SK-N-SH (cell line): ENCODE measurements at regions not wholly inside any gene's neighbourhood (a gene's known extent, or its start where the extent isn't known, plus 50 kb on each side); places are given as distances from the start of the nearest gene placed in this dataset.

Experiments used
- CTCF ChIA-PET: fragments of 300-600, 350-600 bp; formaldehyde crosslinking; extraction: SDS; loops from one replicate; lab custom pipeline; 2021; lab: Yijun Ruan, JAX
- POLR2A ChIA-PET: fragments of 350-600 bp; sonication (Branson Sonifier 250); formaldehyde crosslinking; extraction: SDS; loops from one replicate; lab custom pipeline; 2020; ENCODE audit warnings: antibody characterized with exemption, inconsistent platforms; lab: Yijun Ruan, JAX
- DNase-seq: peaks from one replicate; pipeline ENCODE4 v3.0.0; 2012
- H2AFZ ChIP-seq: fragments of 200-600 bp; sonication (generic); 2 replicates; pipeline ENCODE4 v1.8.1; 2016; ENCODE audit warnings: antibody characterized with exemption, mild to moderate bottlenecking, low read depth
- H3F3A ChIP-seq: fragments of 200-600 bp; sonication (generic); replicated peaks from 2 replicates; pipeline ENCODE3; 2016; ENCODE audit warnings: antibody characterized with exemption, mild to moderate bottlenecking; ENCODE audit not compliant: insufficient read depth
- H3K27ac ChIP-seq, 2 experiments: fragments of 200-500 bp in 1 of 2; fragments of 200-600 bp in 1 of 2; sonication (Bioruptor generic) in 1 of 2; sonication (generic), shearing (Covaris generic) in 1 of 2; 2 replicates each; pipeline versions ENCODE4 v1.5.1 to v1.6.1; 2014 to 2016; ENCODE audit warnings: low read depth in 2 of 2, inconsistent platforms in 1 of 2, low read length in 1 of 2, mild to moderate bottlenecking in 1 of 2, mixed read lengths in 1 of 2
- H3K27me3 ChIP-seq: fragments of 200-600 bp; sonication (generic), shearing (Covaris generic); 2 replicates; pipeline ENCODE4 v1.6.1; 2016; ENCODE audit warnings: mixed run types; ENCODE audit not compliant: insufficient read depth
- H3K36me3 ChIP-seq, 2 experiments: fragments of 200-500 bp in 1 of 2; fragments of 200-600 bp in 1 of 2; sonication (Bioruptor generic) in 1 of 2; sonication (generic) in 1 of 2; replicated peaks in 1 of 2; 2 replicates each; pipeline versions ENCODE3 to v1.5.1; 2014 to 2016; ENCODE audit warnings: low read length in 1 of 2, mild to moderate bottlenecking in 1 of 2; ENCODE audit not compliant: insufficient read depth in 2 of 2, control insufficient read depth in 1 of 2
- H3K4me1 ChIP-seq, 2 experiments: fragments of 200-500 bp in 1 of 2; fragments of 200-600 bp in 1 of 2; sonication (Bioruptor generic) in 1 of 2; sonication (generic), shearing (Covaris generic) in 1 of 2; 2 replicates each; pipeline versions ENCODE4 v1.5.1 to v1.6.1; 2014 to 2016; ENCODE audit warnings: low read depth in 1 of 2, low read length in 1 of 2, mixed run types in 1 of 2; ENCODE audit not compliant: insufficient read depth in 2 of 2, control insufficient read depth in 1 of 2
- H3K4me2 ChIP-seq: fragments of 200-600 bp; sonication (generic), shearing (Covaris generic); 2 replicates; pipeline ENCODE4 v1.6.1; 2017; ENCODE audit warnings: mixed run types
- H3K4me3 ChIP-seq, 2 experiments: fragments of 200-500 bp in 1 of 2; fragments of 200-600 bp in 1 of 2; sonication (Bioruptor generic) in 1 of 2; sonication (generic), shearing (Covaris generic) in 1 of 2; 2 replicates each; pipeline versions ENCODE4 v1.5.1 to v1.8.1; 2014 to 2016; ENCODE audit warnings: low read depth in 2 of 2, inconsistent platforms in 1 of 2, low read length in 1 of 2, mild to moderate bottlenecking in 1 of 2, mixed read lengths in 1 of 2, moderate library complexity in 1 of 2
- H3K79me2 ChIP-seq: fragments of 200-600 bp; sonication (generic); 2 replicates; pipeline ENCODE4 v1.8.1; 2017; ENCODE audit warnings: mild to moderate bottlenecking; ENCODE audit not compliant: insufficient read depth
- H3K9ac ChIP-seq: fragments of 200-600 bp; sonication (generic); 2 replicates; pipeline ENCODE4 v1.6.1; 2017; ENCODE audit warnings: mixed run types
- H3K9me2 ChIP-seq: fragments of 200-600 bp; sonication (generic); 2 replicates; pipeline ENCODE4 v1.6.1; 2017; ENCODE audit warnings: mixed run types
- H3K9me3 ChIP-seq: fragments of 200-600 bp; sonication (generic); 2 replicates; pipeline ENCODE4 v1.6.1; 2017; ENCODE audit warnings: mixed run types, mild to moderate bottlenecking, moderate library complexity
- H4K20me1 ChIP-seq: fragments of 200-600 bp; sonication (generic); 2 replicates; pipeline ENCODE4 v1.6.1; 2017; ENCODE audit warnings: mild to moderate bottlenecking, mixed run types; ENCODE audit not compliant: insufficient read depth
- CHD2 ChIP-seq: fragments of 150-350 bp; IDR thresholded peaks from 2 replicates; pipeline ENCODE4 v1.6.1; 2018; ENCODE audit warnings: low read length; ENCODE audit not compliant: partially characterized antibody
- CTCF ChIP-seq: fragments of 200-600 bp; sonication (generic); IDR thresholded peaks from 2 replicates; pipeline ENCODE4 v1.6.1; 2017; ENCODE audit warnings: antibody characterized with exemption, mild to moderate bottlenecking, moderate library complexity
- FOSL2 ChIP-seq: IDR thresholded peaks from 2 replicates; pipeline ENCODE4 v1.4.0; 2012; ENCODE audit warnings: low read depth, mild to moderate bottlenecking, moderate library complexity, borderline replicate concordance
- FOXJ3 ChIP-seq: sonication (generic); formaldehyde crosslinking; IDR thresholded peaks from 2 replicates; pipeline ENCODE4 v1.5.1; 2020; ENCODE audit warnings: mild to moderate bottlenecking, missing genetic modification reagents
- GABPA ChIP-seq: IDR thresholded peaks from 2 replicates; pipeline ENCODE4 v1.4.0; 2012; ENCODE audit warnings: low read depth, mild to moderate bottlenecking
- GATA2 ChIP-seq: sonication (generic); formaldehyde crosslinking; IDR thresholded peaks from 2 replicates; pipeline ENCODE4 v1.5.0; 2020; ENCODE audit warnings: mild to moderate bottlenecking, missing genetic modification reagents
- IRF3 ChIP-seq: fragments of 150-350 bp; IDR thresholded peaks from 2 replicates; pipeline ENCODE4 v1.6.1; 2016; ENCODE audit warnings: mild to moderate bottlenecking, low read depth, low read length
- JUND ChIP-seq: IDR thresholded peaks from 2 replicates; pipeline ENCODE4 v1.4.0; 2012
- MXI1 ChIP-seq: IDR thresholded peaks from 2 replicates; pipeline ENCODE4 v1.6.1; 2012; ENCODE audit warnings: mild to moderate bottlenecking, low read depth, low read length, improper control_type of control experiment
- NFIC ChIP-seq: IDR thresholded peaks from 2 replicates; pipeline ENCODE4 v1.4.0; 2012; ENCODE audit warnings: borderline replicate concordance
- NRF1 ChIP-seq: IDR thresholded peaks from 2 replicates; pipeline ENCODE4 v1.6.1; 2012; ENCODE audit warnings: low read depth, mild to moderate bottlenecking, low read length
- PBX3 ChIP-seq: IDR thresholded peaks from 2 replicates; pipeline ENCODE4; 2012
- POLR2AphosphoS5 ChIP-seq: IDR thresholded peaks from 2 replicates; pipeline ENCODE4 v1.6.1; 2012; ENCODE audit warnings: low read depth, low read length
- RCOR1 ChIP-seq: fragments of 150-350 bp; IDR thresholded peaks from 2 replicates; pipeline ENCODE4 v1.6.1; 2017; ENCODE audit warnings: antibody characterized with exemption, low read length
- RXRA ChIP-seq: IDR thresholded peaks from 2 replicates; pipeline ENCODE4 v1.4.0; 2012; ENCODE audit warnings: low read depth, mild to moderate bottlenecking, borderline replicate concordance
- TAF1 ChIP-seq: IDR thresholded peaks from 2 replicates; pipeline ENCODE4 v1.6.1; 2012; ENCODE audit warnings: low read depth, mild to moderate bottlenecking, low read length, moderate library complexity, borderline replicate concordance
- TCF12 ChIP-seq: IDR thresholded peaks from 2 replicates; pipeline ENCODE4 v1.4.0; 2012
- TEAD4 ChIP-seq: IDR thresholded peaks from 2 replicates; pipeline ENCODE4 v1.4.0; 2012; ENCODE audit warnings: mild to moderate bottlenecking, borderline replicate concordance; ENCODE audit not compliant: insufficient read depth
- USF1 ChIP-seq: IDR thresholded peaks from 2 replicates; pipeline ENCODE4 v1.4.0; 2012; ENCODE audit warnings: low read depth, borderline replicate concordance
- YY1 ChIP-seq: IDR thresholded peaks from 2 replicates; pipeline ENCODE4 v1.4.0; 2012; ENCODE audit warnings: low read depth, mild to moderate bottlenecking
- WGBS: methylation state at CpG from one replicate; pipeline ENCODE4 v1.1.6; 2017; ENCODE audit warnings: low lambda C conversion rate; 5-methylcytosine and 5-hydroxymethylcytosine counted together

- DNase-seq: no peak
- CTCF ChIA-PET: no interaction called here
- TF ChIP-seq TCF12 (no peak), PBX3 (no peak), USF1 (no peak), GATA2 (CRISPR knock-in tag) (no peak)
- TF ChIP-seq, all 33 proteins: peak for 0
- Histone ChIP-seq H3K9me3 (no peaks in the 10 kb centered on the region), H3K4me2 (no peak overlapping the region), H3F3A (no peaks in the 10 kb centered on the region), H3K9me2 (no peaks in the 10 kb centered on the region), H3K36me3 (no peaks in the 10 kb centered on the region), H3K27ac (no peak overlapping the region), H4K20me1 (no peaks in the 10 kb centered on the region), H3K79me2 (no peaks in the 10 kb centered on the region), H2AFZ (no peak overlapping the region), H3K4me3 (no peak overlapping the region), H3K27me3 (no peaks in the 10 kb centered on the region), H3K4me1 (peaks cover 0 to 8% of the 10 kb centered on the region in 2 experiments; a peak in 1 of 4 replicates), H3K9ac (no peak overlapping the region; the same call in 1 of the 2 replicates)
- WGBS: 90% methylated on average over 10 of the region's 10 CpGs
- POLR2A ChIA-PET: no interaction called here
These were observed 81.2 kb upstream of the F3 start for GRCh38 chr1:94622757-94623156.

- no peaks in the 10 kb centered on the region for H3K79me2 ChIP-seq
- H4K20me1 ChIP-seq: no peaks in the 10 kb centered on the region
- H3K27me3 ChIP-seq: no peaks in the 10 kb centered on the region
- H3K9me2 ChIP-seq: no peaks in the 10 kb centered on the region
- no peak for DNase-seq
- H3K27ac ChIP-seq: no peak overlapping the region
- no peaks in the 10 kb centered on the region for H3F3A ChIP-seq
- no peak overlapping the region for H3K4me3 ChIP-seq
- ChIA-PET CTCF (no interaction called here), POLR2A (no interaction called here)
- H3K9ac ChIP-seq: 0 out of 2 replicates have a peak overlapping the region, but pooled peaks have one; percentile 14
- no peak overlapping the region for H3K4me2 ChIP-seq
- H3K9me3 ChIP-seq: no peaks in the 10 kb centered on the region
- H2AFZ ChIP-seq: no peak overlapping the region
- TF ChIP-seq CTCF (no peak), TEAD4 (no peak), PBX3 (no peak), RXRA (no peak), TAF1 (no peak), CHD2 (no peak), YY1 (no peak), FOXJ3 (CRISPR knock-in tag) (no peak), NRF1 (no peak), MXI1 (no peak), FOSL2 (no peak), NFIC (no peak), JUND (no peak), IRF3 (no peak), GABPA (no peak), RCOR1 (no peak), POLR2AphosphoS5 (no peak)
- TF ChIP-seq, all 33 proteins: peak for 0
- H3K36me3 ChIP-seq: no peaks in the 10 kb centered on the region
- H3K4me1 ChIP-seq: peaks cover 4 to 8% of the 10 kb centered on the region in 2 experiments; a peak in 2 of 4 replicates
These were observed 80.2 kb upstream of the F3 start for GRCh38 chr1:94621802-94622201.
